GM12878 (cell line): ENCODE measurements at regions not wholly inside any gene's neighbourhood (a gene's known extent, or its start where the extent isn't known, plus 50 kb on each side); places are given as distances from the start of the nearest gene placed in this dataset.

Experiments
- GABPA ChIP-seq: IDR thresholded peaks from 2 replicates; pipeline ENCODE4 v1.6.1; 2014; ENCODE audit warnings: antibody characterized with exemption, low read depth, mild to moderate bottlenecking, inconsistent platforms
- MAX ChIP-seq: IDR thresholded peaks from 2 replicates; pipeline ENCODE4 v1.6.1; 2012; ENCODE audit warnings: low read depth, low read length, improper control_type of control experiment
- MEF2B ChIP-seq: fragments of 450-650 bp; IDR thresholded peaks from 2 replicates; pipeline ENCODE4 v1.6.1; 2018; ENCODE audit warnings: mild to moderate bottlenecking, moderate library complexity; ENCODE audit not compliant: partially characterized antibody, poor library complexity, severe bottlenecking
- RAD21 ChIP-seq: IDR thresholded peaks from 2 replicates; pipeline ENCODE4 v1.6.1; 2011; ENCODE audit warnings: mild to moderate bottlenecking, low read depth, low read length, moderate library complexity; ENCODE audit not compliant: insufficient read depth
- TCF12 ChIP-seq: IDR thresholded peaks from 2 replicates; pipeline ENCODE4 v1.6.1; 2011; ENCODE audit warnings: low read depth, mild to moderate bottlenecking, low read length
- ZNF274 ChIP-seq: IDR thresholded peaks from one replicate; pipeline ENCODE4 v1.8.0; 2011; ENCODE audit not compliant: insufficient read length, insufficient read depth
- ZZZ3 ChIP-seq: IDR thresholded peaks from 2 replicates; pipeline ENCODE4 v1.6.1; 2011; ENCODE audit warnings: low read depth; ENCODE audit not compliant: control insufficient read depth, insufficient read length
- TF ChIP-seq, protein P1 (sequence below), 3 experiments: IDR thresholded peaks in 2 of 3; conservative IDR thresholded peaks in 1 of 3; 2 replicates each; pipeline ENCODE4 v1.5.1; 2011; ENCODE audit warnings: low read depth in 3 of 3, low read length in 3 of 3, mild to moderate bottlenecking in 3 of 3, control low read depth in 2 of 3, moderate library complexity in 2 of 3, inconsistent platforms in 1 of 3, mixed read lengths in 1 of 3; ENCODE audit not compliant: control insufficient read depth in 2 of 3, insufficient read depth in 1 of 3; ENCODE audit errors: extremely low read depth in 1 of 3

GRCh38 chr16:9610727-9611126 is 519.3 kb downstream of the HAPSTR1 start:
- TF ChIP-seq RAD21 (no peak), TCF12 (no peak), MAX (no peak), GABPA (no peak), ZZZ3 (no peak), MEF2B (no peak), ZNF274 (no peak)
- TF ChIP-seq, protein P1, sequence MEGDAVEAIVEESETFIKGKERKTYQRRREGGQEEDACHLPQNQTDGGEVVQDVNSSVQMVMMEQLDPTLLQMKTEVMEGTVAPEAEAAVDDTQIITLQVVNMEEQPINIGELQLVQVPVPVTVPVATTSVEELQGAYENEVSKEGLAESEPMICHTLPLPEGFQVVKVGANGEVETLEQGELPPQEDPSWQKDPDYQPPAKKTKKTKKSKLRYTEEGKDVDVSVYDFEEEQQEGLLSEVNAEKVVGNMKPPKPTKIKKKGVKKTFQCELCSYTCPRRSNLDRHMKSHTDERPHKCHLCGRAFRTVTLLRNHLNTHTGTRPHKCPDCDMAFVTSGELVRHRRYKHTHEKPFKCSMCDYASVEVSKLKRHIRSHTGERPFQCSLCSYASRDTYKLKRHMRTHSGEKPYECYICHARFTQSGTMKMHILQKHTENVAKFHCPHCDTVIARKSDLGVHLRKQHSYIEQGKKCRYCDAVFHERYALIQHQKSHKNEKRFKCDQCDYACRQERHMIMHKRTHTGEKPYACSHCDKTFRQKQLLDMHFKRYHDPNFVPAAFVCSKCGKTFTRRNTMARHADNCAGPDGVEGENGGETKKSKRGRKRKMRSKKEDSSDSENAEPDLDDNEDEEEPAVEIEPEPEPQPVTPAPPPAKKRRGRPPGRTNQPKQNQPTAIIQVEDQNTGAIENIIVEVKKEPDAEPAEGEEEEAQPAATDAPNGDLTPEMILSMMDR (IDR thresholded peaks at IDR 0.05 in 2 of 3, conservative IDR thresholded peaks at IDR 0.05 in 1 of 3; ENCODE audit: control insufficient read depth in 2 of 3, extremely low read depth in 1 of 3, insufficient read depth in 1 of 3, low read depth in 3 of 3, low read length in 3 of 3): no peak
